ENCODE measurements at regions not wholly inside any gene's neighbourhood (a gene's known extent, or its start where the extent isn't known, plus 50 kb on each side); places are given as distances from the start of the nearest gene placed in this dataset.

DNA sequence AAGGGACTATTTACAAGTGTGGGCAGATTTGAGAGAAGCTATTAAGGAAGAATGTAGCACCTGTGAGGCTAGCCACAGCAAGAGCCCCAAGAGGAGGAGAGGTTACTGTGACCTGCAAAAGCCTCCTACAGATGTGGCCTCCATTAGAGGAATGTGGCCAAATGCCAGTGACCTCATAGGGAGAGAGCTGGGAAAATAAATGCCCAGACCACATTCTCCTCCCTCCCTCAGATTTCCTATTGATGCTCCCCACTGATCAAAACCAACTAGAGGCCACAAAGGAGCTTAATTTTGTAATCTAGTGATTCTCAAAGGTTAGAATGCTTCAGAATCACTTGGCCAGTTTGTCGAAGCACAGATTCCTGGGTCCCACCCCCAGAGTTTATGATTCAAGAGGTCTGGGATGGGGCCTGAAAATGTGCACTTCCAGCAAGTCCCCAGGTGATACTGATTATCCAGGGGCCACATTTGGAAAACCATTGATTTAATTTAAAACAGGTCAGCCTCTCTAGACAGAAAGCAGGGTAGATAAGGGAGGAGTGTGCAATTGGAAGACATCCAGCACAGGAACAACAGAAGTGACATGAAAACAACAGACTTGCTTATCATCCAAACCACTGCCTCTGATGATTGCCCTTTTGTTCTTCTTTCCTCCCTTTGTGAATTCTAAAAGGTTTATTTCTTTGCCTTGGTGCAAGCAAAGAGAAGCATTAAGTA is 61.2 kb upstream of the RBBP8 start:
- DNase-seq = no peak

DNA sequence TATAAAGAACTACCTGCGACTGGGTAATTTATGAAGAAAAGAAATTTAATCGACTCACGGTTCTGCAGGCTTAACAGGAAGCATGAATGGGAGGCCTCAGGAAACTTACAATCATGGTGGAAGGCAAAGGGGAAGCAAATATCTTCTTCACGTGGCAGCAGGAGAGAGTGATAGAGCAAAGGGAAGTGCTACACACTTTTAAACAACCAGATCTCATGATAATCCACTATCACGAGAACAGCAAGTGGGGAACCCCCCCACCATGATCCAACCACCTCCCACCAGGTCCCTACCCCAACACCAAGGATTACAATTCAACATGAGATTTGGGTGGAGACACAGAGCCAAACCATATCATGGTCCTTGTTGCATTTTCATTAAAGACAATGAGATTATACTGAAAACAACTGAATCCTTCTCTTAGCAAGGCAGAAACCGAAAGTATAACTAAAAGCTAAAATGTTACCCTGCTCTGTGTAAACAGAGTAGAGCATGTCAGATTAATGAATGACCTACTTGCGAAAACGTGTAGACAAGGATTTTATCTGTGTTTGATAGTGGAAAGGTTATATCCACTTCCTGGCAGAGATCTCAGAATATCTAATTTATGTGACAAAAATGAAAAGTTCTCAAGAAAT is 60.1 kb upstream of the RBBP8 start:
- no peak for DNase-seq

DNA sequence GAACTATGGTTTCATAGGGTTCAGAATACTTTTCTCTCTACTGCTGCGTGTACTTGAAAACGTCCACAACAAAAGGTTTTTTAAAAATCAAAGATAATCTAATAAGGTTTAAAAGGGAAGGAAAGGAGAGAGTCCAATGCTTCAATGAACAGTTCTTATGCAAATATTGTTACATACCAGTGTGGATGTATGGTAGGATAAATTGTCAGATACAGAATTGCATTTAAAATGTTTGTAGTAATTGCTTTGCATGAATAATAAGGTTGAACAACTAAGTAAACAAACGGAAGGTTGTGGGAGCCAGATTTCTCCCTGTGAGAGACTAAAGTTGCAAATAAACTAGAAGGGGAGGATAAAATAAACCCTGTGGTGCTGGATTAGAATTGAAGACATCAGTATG is 53.8 kb upstream of the RBBP8 start:
- DNase-seq = no peak

DNA sequence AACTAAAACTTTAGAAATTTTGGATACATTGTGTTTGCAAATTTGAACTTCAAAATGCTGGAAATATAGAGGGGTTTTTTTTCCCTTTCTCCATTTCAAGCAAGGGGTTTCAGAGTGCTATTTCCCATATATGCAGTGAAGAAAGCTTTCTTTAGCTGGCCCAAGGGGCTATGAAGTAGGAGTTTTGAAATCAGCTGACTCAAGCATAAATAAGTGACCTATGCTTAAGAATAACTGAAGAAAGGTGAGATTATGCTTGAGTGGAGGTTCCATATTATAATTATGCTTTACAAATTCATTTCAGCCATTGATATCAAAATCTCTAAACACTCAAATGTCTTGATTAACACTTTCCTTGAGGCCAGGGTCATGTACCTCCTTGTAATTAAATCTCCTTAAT is 51.0 kb upstream of the RBBP8 start:
- DNase-seq = no peak

DNA sequence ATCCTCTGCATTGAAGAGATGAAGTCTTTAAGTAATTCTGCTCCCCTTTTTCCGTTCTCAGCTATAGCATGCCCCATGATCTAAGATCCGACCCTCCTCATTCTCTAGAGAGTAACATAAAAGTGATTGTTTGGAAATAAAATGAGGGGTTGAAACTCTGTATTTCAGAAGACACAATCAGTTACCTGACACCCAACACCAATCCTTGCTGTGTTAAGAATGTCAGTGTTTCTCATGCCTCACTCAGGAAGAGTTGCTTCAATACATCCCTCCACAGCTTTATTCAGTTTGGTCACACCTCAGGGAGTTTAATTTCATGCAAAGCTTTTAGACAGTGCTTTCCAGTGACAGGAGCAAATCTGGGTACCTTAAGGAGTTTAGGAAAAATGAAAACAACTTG is 49.9 kb upstream of the RBBP8 start:
- no peak for DNase-seq

Measured in fibroblast of skin of right quadriceps (primary cell).